ENCODE measurements at regions not wholly inside any gene's neighbourhood (a gene's known extent, or its start where the extent isn't known, plus 50 kb on each side); places are given as distances from the start of the nearest gene placed in this dataset.

GRCh38 chr18:41630232-41630886, 324.7 kb upstream of the PIK3C3 start:
- DNase-seq (ENCODE audit: low read depth, low spot score): no peak

GRCh38 chr18:41624460-41624859, 330.6 kb upstream of the PIK3C3 start:
- no peak for DNase-seq (ENCODE audit: low read depth, low spot score)

DNA sequence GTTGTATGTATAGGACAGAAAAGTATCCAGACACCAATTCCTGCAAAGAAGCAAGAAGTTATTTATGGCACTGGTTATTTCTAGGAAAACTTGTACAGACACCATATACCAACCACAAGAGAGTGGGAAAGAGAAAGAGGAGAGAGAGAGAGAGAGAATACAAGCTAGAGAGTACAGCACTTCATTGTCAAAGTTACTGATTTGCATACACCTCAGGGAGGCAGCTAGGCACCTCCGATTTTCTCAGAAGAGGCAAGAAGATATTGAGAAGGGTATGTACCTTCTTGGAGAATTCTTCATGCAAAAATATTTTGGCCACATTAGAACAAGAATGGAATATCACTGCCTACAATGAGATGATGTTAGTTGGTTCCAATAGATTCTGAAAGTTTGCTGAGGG, 333.9 kb upstream of the PIK3C3 start:
- no peak for DNase-seq (ENCODE audit: low read depth, low spot score)

DNA sequence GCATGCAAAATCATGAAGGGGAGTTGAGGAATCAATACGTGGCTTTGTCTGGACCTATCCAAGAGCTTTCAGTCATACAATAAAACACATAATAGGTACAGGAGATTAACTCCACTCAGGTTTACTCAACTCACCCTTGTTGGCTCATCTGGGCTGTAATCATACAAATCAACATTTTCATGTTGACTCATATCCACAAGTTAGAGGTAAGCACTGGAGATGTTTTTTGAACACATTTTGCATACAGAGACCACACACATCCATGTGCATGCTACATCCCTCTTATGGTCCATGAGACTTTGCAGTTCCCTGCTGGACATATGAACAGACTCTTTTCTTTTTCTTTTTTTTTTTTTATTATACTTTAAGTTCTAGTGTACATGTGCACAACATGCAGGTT, 336.9 kb upstream of the PIK3C3 start:
- no peak for DNase-seq (ENCODE audit: low read depth, low spot score)

- DNase-seq (ENCODE audit: low read depth, low spot score): no peak
Observed at GRCh38 chr18:41617647-41618046, 337.4 kb upstream of the PIK3C3 start.

- DNase-seq (ENCODE audit: low read depth, low spot score): no peak
Observed at GRCh38 chr18:41613003-41613609, 341.9 kb upstream of the PIK3C3 start.

DNA sequence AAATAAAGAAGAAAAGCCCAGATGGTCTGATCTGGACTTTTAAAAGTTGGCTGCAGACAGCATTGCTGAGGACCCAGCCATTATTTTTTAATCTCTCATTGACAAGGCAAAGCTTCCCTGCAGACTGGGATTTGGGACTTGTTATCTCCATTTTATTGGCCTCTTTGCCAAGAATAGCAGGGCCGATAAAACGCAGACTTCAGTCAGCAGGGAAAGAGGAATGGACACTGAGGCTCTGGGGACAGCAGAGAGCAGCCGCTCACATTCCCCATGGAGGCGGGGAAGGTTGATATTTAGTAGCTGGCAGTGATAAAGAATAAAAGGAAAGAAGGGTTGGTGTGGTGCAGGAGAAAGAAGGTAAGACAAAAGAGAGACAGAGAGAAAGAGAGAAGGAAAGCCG, 350.1 kb upstream of the PIK3C3 start:
- no peak for DNase-seq (ENCODE audit: low read depth, low spot score)

GRCh38 chr18:41602034-41602433, 353.0 kb upstream of the PIK3C3 start:
- DNase-seq (ENCODE audit: low read depth, low spot score): no peak

- no peak for DNase-seq (ENCODE audit: low read depth, low spot score)
Observed at GRCh38 chr18:41600693-41601391, 354.2 kb upstream of the PIK3C3 start.

- DNase-seq (ENCODE audit: low read depth, low spot score): no peak
Observed at GRCh38 chr18:41599466-41599865, 355.6 kb upstream of the PIK3C3 start.

GRCh38 chr18:41594582-41594981, 360.5 kb upstream of the PIK3C3 start:
- no peak for DNase-seq (ENCODE audit: low read depth, low spot score)

GRCh38 chr18:41593171-41593675, 361.8 kb upstream of the PIK3C3 start:
- no peak for DNase-seq (ENCODE audit: low read depth, low spot score)

GRCh38 chr18:41587976-41588375, 367.1 kb upstream of the PIK3C3 start:
- DNase-seq (ENCODE audit: low read depth, low spot score): no peak

DNA sequence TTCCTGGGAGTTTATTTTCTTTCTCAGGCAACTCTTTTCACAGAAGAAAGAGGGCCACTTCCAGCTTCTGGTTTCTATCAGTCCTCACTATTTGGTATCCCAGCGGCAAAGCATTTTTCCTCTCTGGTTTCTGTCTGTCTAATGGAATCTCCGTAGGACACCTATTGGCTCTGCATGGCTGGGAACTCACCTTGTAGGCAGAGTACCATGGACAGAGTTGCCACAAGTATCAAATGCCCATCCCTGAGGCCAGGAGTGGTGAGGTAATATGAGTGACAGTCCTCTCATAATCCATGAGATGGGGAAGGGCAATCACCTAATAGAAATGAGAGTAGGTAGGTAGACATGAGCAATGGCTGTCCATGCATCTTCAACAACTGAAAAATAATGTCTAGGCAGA, 369.5 kb upstream of the PIK3C3 start:
- DNase-seq (ENCODE audit: low read depth, low spot score): no peak

GRCh38 chr18:41579185-41579584, 375.8 kb upstream of the PIK3C3 start:
- DNase-seq (ENCODE audit: low read depth, low spot score): no peak

GRCh38 chr18:41577529-41577928, 377.5 kb upstream of the PIK3C3 start:
- DNase-seq (ENCODE audit: low read depth, low spot score): no peak

DNA sequence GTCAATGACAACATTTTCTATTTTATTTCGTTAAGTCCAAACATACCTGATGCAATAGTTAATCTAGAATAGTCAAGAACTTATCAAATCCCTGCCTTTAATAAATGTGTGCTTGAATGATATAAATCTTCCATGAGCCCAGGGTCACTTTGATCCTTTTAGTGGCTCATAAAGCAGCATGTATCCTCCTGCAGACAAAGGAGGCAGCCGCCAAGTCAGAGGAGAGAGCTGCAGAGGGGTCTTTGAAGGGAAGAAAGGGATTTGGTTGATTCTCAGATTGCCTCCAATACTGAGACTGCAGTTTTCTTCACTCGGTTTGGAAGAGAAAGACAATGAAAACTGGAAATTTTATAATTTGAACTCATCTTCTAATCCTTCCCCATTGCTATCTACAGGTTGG, 378.4 kb upstream of the PIK3C3 start:
- no peak for DNase-seq (ENCODE audit: low read depth, low spot score)

DNA sequence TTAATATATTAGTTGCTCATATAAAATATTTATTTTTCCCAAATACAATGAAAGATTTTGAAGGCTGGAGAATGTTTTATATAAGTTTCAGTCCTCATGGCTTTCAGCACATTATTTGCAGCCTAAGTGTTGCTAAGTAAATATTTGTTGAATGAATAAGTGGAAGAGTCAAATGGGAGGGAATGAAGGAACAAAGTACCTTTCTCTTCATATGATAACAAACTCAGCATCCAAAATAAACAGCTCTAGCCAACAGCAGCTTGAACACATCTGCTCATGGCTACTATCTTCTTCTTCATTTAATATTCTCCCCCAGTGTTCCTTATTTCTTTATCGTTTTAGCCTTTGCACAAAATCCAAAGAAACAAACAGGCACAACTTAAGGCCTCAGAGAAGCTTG, 385.2 kb upstream of the PIK3C3 start:
- no peak for DNase-seq (ENCODE audit: low read depth, low spot score)

- no peak for DNase-seq (ENCODE audit: low read depth, low spot score)
Observed at GRCh38 chr18:41561961-41562360, 393.1 kb upstream of the PIK3C3 start.

DNA sequence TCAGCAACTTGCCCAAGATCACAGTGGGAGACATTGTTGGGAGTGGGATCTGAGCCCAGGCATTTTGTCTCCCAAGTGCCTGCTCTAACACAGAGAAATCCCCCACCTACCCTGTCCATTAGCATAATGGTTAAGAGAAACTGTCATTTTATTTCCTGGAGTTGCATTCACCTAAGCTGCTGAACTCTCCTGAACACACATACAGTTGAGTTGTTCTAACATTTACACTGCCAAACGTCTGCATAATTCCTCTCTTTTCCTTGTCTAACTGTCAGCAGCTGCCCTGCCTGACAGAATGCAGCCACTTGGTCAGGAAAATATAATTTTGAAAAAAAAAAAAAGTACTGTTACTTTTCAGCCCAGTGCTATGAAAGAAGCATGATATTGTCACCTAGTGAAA, 396.3 kb upstream of the PIK3C3 start:
- DNase-seq (ENCODE audit: low read depth, low spot score): no peak

GRCh38 chr18:41553716-41554115, 401.3 kb upstream of the PIK3C3 start:
- no peak for DNase-seq (ENCODE audit: low read depth, low spot score)

DNA sequence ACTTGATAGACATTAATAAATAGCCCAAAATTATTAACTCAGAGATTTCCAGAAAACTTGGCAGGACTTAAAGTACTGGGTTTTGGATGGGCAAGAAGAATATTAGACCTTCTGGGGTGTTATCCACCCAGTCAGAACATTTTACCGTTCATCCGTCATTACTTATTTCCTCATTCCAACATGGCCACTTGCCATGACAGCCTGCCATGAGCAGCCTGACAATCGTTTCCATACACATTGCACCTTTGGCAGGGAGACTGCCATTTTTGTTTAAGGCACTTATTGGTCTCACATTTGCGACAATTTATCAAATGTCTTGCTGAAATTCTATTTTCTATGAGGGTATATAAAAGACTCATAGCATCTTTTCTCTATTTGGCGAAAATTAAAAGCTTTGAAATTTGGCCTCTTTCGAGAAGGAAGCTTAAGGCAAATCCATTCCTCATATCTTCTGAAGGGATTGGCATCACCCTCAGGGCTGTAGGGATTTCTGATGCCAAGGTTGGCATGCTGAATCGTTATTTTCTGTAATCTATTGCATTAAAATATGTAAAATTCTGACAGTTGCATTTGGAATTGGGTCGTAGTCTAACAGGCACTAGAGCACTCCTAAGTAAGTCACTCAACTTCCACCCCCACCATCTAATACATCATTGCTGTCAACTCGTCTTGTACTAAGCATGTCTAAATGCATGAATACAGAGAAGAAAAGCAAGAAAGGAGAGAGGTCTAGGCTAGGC, 406.3 kb upstream of the PIK3C3 start:
- DNase-seq (ENCODE audit: low read depth, low spot score): no peak

Data from smooth muscle cell of the brain vasculature (primary cell).